K562 (cell line): ENCODE measurements at regions not wholly inside any gene's neighbourhood (a gene's known extent, or its start where the extent isn't known, plus 50 kb on each side); places are given as distances from the start of the nearest gene placed in this dataset.

Experiments used
- ARNT ChIP-seq, 2 experiments: fragments of 450-650 bp; IDR thresholded peaks; 2 replicates each; pipeline ENCODE4 v1.6.1; 2016; ENCODE audit warnings: mild to moderate bottlenecking in 1 of 2
- ELF1 ChIP-seq: fragments of 200-800 bp; sonication (Bioruptor generic); IDR thresholded peaks from 2 replicates; pipeline ENCODE4 v1.6.1; 2016; ENCODE audit warnings: missing genetic modification characterization, missing compliant biosample characterization
- ELK1 ChIP-seq: sonication (generic); formaldehyde crosslinking; IDR thresholded peaks from 2 replicates; pipeline ENCODE4 v1.8.1; 2022; ENCODE audit warnings: missing genetic modification reagents
- HNRNPLL ChIP-seq: fragments of 200-400 bp; formaldehyde crosslinking; IDR thresholded peaks from 2 replicates; pipeline ENCODE4 v1.6.1; 2017; ENCODE audit warnings: low read length, low read depth, mild to moderate bottlenecking; ENCODE audit not compliant: poor library complexity, severe bottlenecking
- KAT7 ChIP-seq: sonication (generic); formaldehyde crosslinking; IDR thresholded peaks from 2 replicates; pipeline ENCODE4 v1.8.0; 2022; ENCODE audit warnings: missing genetic modification reagents, mild to moderate bottlenecking, borderline replicate concordance
- POLR2A ChIP-seq: fragments of 450-650 bp; conservative IDR thresholded peaks from 2 replicates; pipeline ENCODE4 v1.6.1; 2016
- RBM39 ChIP-seq: fragments of 200-400 bp; formaldehyde crosslinking; optimal IDR thresholded peaks from 2 replicates; pipeline ENCODE3; 2018; ENCODE audit warnings: low read depth, low read length
- STAT5B ChIP-seq: fragments of 250-450 bp; sonication (Bioruptor Pico); IDR thresholded peaks from 2 replicates; pipeline ENCODE4 v1.8.0; 2021; ENCODE audit warnings: mild to moderate bottlenecking, inconsistent platforms
- TFE3 ChIP-seq: fragments of 450-650 bp; formaldehyde crosslinking; IDR thresholded peaks from 2 replicates; pipeline ENCODE4 v1.4.0; 2020; ENCODE audit warnings: mild to moderate bottlenecking, mixed read lengths
- TRIM28 ChIP-seq: fragments of 450-650 bp; IDR thresholded peaks from 2 replicates; pipeline ENCODE4 v1.6.1; 2017
- ZNF124 ChIP-seq: sonication (generic); formaldehyde crosslinking; IDR thresholded peaks from 2 replicates; pipeline ENCODE4 v1.8.1; 2022; ENCODE audit warnings: missing genetic modification reagents
- ZNF24 ChIP-seq: fragments of 450-650 bp; IDR thresholded peaks from 2 replicates; pipeline ENCODE4 v1.6.1; 2016
- TF ChIP-seq, protein P1 (sequence below), 3 experiments: IDR thresholded peaks in 2 of 3; conservative IDR thresholded peaks in 1 of 3; 2 replicates each; pipeline ENCODE4 v1.5.1; 2011 to 2012; ENCODE audit warnings: low read length in 3 of 3, mild to moderate bottlenecking in 3 of 3, control low read depth in 2 of 3, improper control_type of control experiment in 1 of 3, inconsistent platforms in 1 of 3, low read depth in 1 of 3, mixed read lengths in 1 of 3, moderate library complexity in 1 of 3; ENCODE audit not compliant: insufficient read depth in 2 of 3
- TF ChIP-seq, protein P2 (sequence below), 2 experiments: fragments of 450-650 bp; formaldehyde crosslinking in 1 of 2; IDR thresholded peaks; 2 replicates each; pipeline versions ENCODE4 v1.4.0 to v1.6.1; 2014 to 2020; ENCODE audit warnings: mild to moderate bottlenecking in 2 of 2, borderline replicate concordance in 1 of 2, low read depth in 1 of 2

DNA sequence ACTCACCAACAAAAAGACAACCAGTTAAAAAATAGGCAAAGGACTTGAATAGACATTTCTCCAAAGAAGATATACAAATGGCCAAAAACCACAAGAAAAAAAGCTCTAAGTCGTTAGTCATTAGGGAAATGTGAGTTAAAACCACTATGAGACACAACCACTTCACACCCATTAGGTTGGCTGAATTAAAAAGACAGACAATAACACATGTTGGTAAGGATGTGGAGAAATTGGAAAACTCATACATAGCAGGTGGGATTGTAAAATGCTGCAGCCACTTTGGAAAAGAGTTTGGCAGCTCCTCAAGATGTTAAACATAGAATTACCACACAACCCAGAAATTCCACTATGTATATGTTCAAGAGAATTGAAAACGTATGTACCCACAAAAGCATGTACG, 117.6 kb upstream of the SPATS2L start:
- no peak for TF ChIP-seq ARNT (IDR thresholded peaks at IDR 0.05)
- TF ChIP-seq KAT7, result no peak
- no peak for TF ChIP-seq TFE3
- TF ChIP-seq, protein P1, sequence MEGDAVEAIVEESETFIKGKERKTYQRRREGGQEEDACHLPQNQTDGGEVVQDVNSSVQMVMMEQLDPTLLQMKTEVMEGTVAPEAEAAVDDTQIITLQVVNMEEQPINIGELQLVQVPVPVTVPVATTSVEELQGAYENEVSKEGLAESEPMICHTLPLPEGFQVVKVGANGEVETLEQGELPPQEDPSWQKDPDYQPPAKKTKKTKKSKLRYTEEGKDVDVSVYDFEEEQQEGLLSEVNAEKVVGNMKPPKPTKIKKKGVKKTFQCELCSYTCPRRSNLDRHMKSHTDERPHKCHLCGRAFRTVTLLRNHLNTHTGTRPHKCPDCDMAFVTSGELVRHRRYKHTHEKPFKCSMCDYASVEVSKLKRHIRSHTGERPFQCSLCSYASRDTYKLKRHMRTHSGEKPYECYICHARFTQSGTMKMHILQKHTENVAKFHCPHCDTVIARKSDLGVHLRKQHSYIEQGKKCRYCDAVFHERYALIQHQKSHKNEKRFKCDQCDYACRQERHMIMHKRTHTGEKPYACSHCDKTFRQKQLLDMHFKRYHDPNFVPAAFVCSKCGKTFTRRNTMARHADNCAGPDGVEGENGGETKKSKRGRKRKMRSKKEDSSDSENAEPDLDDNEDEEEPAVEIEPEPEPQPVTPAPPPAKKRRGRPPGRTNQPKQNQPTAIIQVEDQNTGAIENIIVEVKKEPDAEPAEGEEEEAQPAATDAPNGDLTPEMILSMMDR (IDR thresholded peaks at IDR 0.05 in 2 of 3, conservative IDR thresholded peaks at IDR 0.05 in 1 of 3; ENCODE audit: insufficient read depth in 2 of 3, low read depth in 1 of 3, low read length in 3 of 3), result no peak
- no peak for TF ChIP-seq POLR2A
- no peak for TF ChIP-seq ZNF24
- no peak for TF ChIP-seq STAT5B (CRISPR knock-in tag)
- TF ChIP-seq ELK1 (CRISPR knock-in tag), result no peak
- no peak for TF ChIP-seq ELF1 (tag)
- no peak for TF ChIP-seq TRIM28
- TF ChIP-seq HNRNPLL, result no peak
- TF ChIP-seq, protein P2, sequence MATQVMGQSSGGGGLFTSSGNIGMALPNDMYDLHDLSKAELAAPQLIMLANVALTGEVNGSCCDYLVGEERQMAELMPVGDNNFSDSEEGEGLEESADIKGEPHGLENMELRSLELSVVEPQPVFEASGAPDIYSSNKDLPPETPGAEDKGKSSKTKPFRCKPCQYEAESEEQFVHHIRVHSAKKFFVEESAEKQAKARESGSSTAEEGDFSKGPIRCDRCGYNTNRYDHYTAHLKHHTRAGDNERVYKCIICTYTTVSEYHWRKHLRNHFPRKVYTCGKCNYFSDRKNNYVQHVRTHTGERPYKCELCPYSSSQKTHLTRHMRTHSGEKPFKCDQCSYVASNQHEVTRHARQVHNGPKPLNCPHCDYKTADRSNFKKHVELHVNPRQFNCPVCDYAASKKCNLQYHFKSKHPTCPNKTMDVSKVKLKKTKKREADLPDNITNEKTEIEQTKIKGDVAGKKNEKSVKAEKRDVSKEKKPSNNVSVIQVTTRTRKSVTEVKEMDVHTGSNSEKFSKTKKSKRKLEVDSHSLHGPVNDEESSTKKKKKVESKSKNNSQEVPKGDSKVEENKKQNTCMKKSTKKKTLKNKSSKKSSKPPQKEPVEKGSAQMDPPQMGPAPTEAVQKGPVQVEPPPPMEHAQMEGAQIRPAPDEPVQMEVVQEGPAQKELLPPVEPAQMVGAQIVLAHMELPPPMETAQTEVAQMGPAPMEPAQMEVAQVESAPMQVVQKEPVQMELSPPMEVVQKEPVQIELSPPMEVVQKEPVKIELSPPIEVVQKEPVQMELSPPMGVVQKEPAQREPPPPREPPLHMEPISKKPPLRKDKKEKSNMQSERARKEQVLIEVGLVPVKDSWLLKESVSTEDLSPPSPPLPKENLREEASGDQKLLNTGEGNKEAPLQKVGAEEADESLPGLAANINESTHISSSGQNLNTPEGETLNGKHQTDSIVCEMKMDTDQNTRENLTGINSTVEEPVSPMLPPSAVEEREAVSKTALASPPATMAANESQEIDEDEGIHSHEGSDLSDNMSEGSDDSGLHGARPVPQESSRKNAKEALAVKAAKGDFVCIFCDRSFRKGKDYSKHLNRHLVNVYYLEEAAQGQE (IDR thresholded peaks at IDR 0.05; ENCODE audit: borderline replicate concordance), result no peak
- TF ChIP-seq, protein P2 (CRISPR knock-in tag; IDR thresholded peaks at IDR 0.05; ENCODE audit: low read depth), result no peak
- no peak for TF ChIP-seq ZNF124 (CRISPR knock-in tag)
- TF ChIP-seq RBM39, result no peak
